ENCODE measurements at regions not wholly inside any gene's neighbourhood (a gene's known extent, or its start where the extent isn't known, plus 50 kb on each side); places are given as distances from the start of the nearest gene placed in this dataset.

DNA sequence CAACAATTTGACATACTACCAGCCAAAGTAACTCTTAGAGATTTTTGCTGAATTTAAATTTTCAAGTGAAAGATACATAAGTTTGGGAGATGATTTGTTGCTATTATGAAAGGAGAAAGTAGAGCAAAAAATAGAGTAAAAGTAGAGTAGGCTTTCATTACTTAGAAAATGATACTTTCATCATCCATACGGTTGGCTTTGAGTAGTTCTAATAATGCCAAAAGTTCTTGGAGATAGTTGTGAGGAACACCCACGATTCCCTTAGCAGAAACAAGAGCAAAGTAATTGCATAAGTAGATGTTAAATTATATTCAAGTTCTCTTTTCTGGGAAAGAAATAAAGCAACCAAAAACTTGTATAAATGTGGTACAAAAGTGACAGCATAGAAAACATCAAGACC, 95.0 kb upstream of the VAV3 start:
- WGBS, 2 experiments (ENCODE audit: extremely low coverage in 2 of 2, insufficient read length in 1 of 2): no CpG with 5 or more reads among the region's 2 CpGs
- ATAC-seq (ENCODE audit: low read depth) (no peak), DNase-seq (no peak)
- Histone ChIP-seq H3K9me1 (ENCODE audit: insufficient read depth, low read length) (no peaks in the 10 kb centered on the region), H2AFZ (replicated peaks; ENCODE audit: low read length, poor library complexity) (no peak overlapping the region), H4K8ac (ENCODE audit: low read depth in 2 of 2, low read length in 2 of 2) (no peak overlapping the region), H4K20me1 (ENCODE audit: insufficient read depth, low read length) (no peaks in the 10 kb centered on the region), H3K9me3 (ENCODE audit: control insufficient read depth, insufficient read depth, low read length) (no peaks in the 10 kb centered on the region), H4K5ac (ENCODE audit: low read depth, low read length) (no peak overlapping the region), H3K27me3 (ENCODE audit: control insufficient read depth, insufficient read depth, low read length) (no peaks in the 10 kb centered on the region), H3K27ac (ENCODE audit: insufficient read depth, low read length) (no peak overlapping the region), H3K4me2 (ENCODE audit: low read depth, low read length) (no peak overlapping the region), H2BK5ac (ENCODE audit: low read depth, low read length, poor library complexity, severe bottlenecking) (no peak overlapping the region), H3K56ac (ENCODE audit: extremely low read depth, insufficient read depth, low read length) (no peak overlapping the region), H3K4me3 (ENCODE audit: insufficient read depth, low read depth, low read length) (no peak overlapping the region), H3K36me3 (ENCODE audit: control insufficient read depth, insufficient read depth, low read length) (no peaks in the 10 kb centered on the region), H4K91ac (ENCODE audit: insufficient read depth, low read depth, low read length) (no peak overlapping the region), H2BK15ac (ENCODE audit: low read depth, low read length) (no peak overlapping the region), H2BK20ac (ENCODE audit: low read depth, low read length) (no peak overlapping the region), H3K9ac (ENCODE audit: low read depth, low read length) (no peak overlapping the region), H2AK5ac (ENCODE audit: low read depth, low read length) (no peak overlapping the region), H2AK9ac (replicated peaks; ENCODE audit: low read depth, low read length, poor library complexity) (no peak overlapping the region), H2BK120ac (ENCODE audit: low read depth, low read length) (no peak overlapping the region), H3K23ac (ENCODE audit: low read depth, low read length) (no peak overlapping the region), H3K4ac (ENCODE audit: low read depth, low read length) (no peak overlapping the region), H3K79me1 (ENCODE audit: low read depth in 1 of 2, low read length in 2 of 2) (no peaks in the 10 kb centered on the region), H3K14ac (replicated peaks; ENCODE audit: low read depth, low read length) (no peak overlapping the region), H3K4me1 (ENCODE audit: control insufficient read depth, insufficient read depth, low read length) (no peaks in the 10 kb centered on the region), H3K18ac (ENCODE audit: low read depth, low read length) (no peak overlapping the region)
- BruUV-seq (replicated peaks): no TSS peak
- CTCF ChIA-PET: no interaction called here
- in situ Hi-C loops (cut with MboI; ENCODE audit: low sequenced_read_pairs) (no loop called here), intact Hi-C loops (cut with micrococcal nuclease) (no loop called here), dilution Hi-C loops (cut with HindIII; ENCODE audit: low sequenced_read_pairs, unreplicated experiment) (no loop called here)
- TF ChIP-seq MAZ (IDR thresholded peaks at IDR 0.05; ENCODE audit: borderline replicate concordance, low read depth, low read length) (no peak), RCOR1 (IDR thresholded peaks at IDR 0.05; ENCODE audit: insufficient replicate concordance, low read length) (no peak), RFX5 (IDR thresholded peaks at IDR 0.05; ENCODE audit: low read depth, low read length) (no peak), MAFK (IDR thresholded peaks at IDR 0.05; ENCODE audit: low read depth, low read length) (no peak), FOS (IDR thresholded peaks at IDR 0.05; ENCODE audit: low read depth, low read length) (no peak), SMC3 (IDR thresholded peaks at IDR 0.05; ENCODE audit: low read depth, low read length) (no peak), CEBPB (IDR thresholded peaks at IDR 0.05; ENCODE audit: low read depth, low read length) (no peak), MXI1 (IDR thresholded peaks at IDR 0.05; ENCODE audit: borderline replicate concordance, low read depth, low read length) (no peak), CHD1 (IDR thresholded peaks at IDR 0.05; ENCODE audit: low read depth, low read length) (no peak), POLR2A (IDR thresholded peaks at IDR 0.05; ENCODE audit: low read depth, low read length) (no peak)
- TF ChIP-seq, protein P1, sequence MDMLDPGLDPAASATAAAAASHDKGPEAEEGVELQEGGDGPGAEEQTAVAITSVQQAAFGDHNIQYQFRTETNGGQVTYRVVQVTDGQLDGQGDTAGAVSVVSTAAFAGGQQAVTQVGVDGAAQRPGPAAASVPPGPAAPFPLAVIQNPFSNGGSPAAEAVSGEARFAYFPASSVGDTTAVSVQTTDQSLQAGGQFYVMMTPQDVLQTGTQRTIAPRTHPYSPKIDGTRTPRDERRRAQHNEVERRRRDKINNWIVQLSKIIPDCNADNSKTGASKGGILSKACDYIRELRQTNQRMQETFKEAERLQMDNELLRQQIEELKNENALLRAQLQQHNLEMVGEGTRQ (IDR thresholded peaks at IDR 0.05; ENCODE audit: low read depth, low read length): no peak
- TF ChIP-seq, protein P2, sequence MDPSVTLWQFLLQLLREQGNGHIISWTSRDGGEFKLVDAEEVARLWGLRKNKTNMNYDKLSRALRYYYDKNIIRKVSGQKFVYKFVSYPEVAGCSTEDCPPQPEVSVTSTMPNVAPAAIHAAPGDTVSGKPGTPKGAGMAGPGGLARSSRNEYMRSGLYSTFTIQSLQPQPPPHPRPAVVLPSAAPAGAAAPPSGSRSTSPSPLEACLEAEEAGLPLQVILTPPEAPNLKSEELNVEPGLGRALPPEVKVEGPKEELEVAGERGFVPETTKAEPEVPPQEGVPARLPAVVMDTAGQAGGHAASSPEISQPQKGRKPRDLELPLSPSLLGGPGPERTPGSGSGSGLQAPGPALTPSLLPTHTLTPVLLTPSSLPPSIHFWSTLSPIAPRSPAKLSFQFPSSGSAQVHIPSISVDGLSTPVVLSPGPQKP (IDR thresholded peaks at IDR 0.05; ENCODE audit: borderline replicate concordance, low read depth, low read length): no peak
- TF ChIP-seq, protein P3, sequence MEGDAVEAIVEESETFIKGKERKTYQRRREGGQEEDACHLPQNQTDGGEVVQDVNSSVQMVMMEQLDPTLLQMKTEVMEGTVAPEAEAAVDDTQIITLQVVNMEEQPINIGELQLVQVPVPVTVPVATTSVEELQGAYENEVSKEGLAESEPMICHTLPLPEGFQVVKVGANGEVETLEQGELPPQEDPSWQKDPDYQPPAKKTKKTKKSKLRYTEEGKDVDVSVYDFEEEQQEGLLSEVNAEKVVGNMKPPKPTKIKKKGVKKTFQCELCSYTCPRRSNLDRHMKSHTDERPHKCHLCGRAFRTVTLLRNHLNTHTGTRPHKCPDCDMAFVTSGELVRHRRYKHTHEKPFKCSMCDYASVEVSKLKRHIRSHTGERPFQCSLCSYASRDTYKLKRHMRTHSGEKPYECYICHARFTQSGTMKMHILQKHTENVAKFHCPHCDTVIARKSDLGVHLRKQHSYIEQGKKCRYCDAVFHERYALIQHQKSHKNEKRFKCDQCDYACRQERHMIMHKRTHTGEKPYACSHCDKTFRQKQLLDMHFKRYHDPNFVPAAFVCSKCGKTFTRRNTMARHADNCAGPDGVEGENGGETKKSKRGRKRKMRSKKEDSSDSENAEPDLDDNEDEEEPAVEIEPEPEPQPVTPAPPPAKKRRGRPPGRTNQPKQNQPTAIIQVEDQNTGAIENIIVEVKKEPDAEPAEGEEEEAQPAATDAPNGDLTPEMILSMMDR (conservative IDR thresholded peaks at IDR 0.05; ENCODE audit: low read depth, low read length): no peak
- POLR2A ChIA-PET (ENCODE audit: unreplicated experiment): no interaction called here
